HCT116 (cell line): ENCODE measurements at regions not wholly inside any gene's neighbourhood (a gene's known extent, or its start where the extent isn't known, plus 50 kb on each side); places are given as distances from the start of the nearest gene placed in this dataset.

Experiments
- ATAC-seq: fragments of 200-7000 bp; cut with Tn5 transposase; 2 replicates; pipeline ENCODE4 v1.9.1; 2020; ENCODE audit warnings: mild to moderate bottlenecking, moderate library complexity
- BruUV-seq: library from RNA; stranded (reverse); fragments of 400-500 nt; replicated peaks from 2 replicates; lab custom pipeline; 2021; lab: Mats Ljungman, UMichigan
- CTCF ChIA-PET: fragments of 300-600 bp; sonication (Branson Sonifier 250); formaldehyde crosslinking; loops from one replicate; lab custom pipeline; 2021; ENCODE audit warnings: antibody characterized with exemption; lab: Charles Lee
- POLR2A ChIA-PET: fragments of 300-600, 350-600 bp; sonication (Branson Sonifier 250); formaldehyde crosslinking; loops from one replicate; lab custom pipeline; 2021; ENCODE audit warnings: antibody characterized with exemption; lab: Charles Lee
- RAD21 ChIA-PET, 2 experiments: fragments of 300-600 bp; sonication (Branson Sonifier 250); formaldehyde crosslinking; loops; one replicate each; lab custom pipeline; 2023; ENCODE audit warnings: low total read pairs in 2 of 2; ENCODE audit not compliant: uncharacterized antibody in 2 of 2, unreplicated experiment in 2 of 2, low non-redundant PET in 1 of 2; lab: Charles Lee
- DNase-seq: peaks from one replicate; pipeline ENCODE4 v3.0.0-alpha.2; 2010; ENCODE audit warnings: low read depth, low spot score
- H2AFZ ChIP-seq: fragments of 200-600 bp; shearing (Covaris generic), sonication (generic); 2 replicates; pipeline ENCODE4 v1.6.1; 2017; ENCODE audit warnings: low read depth, mixed run types, mixed read lengths, antibody characterized with exemption, low read length; ENCODE audit not compliant: poor library complexity, severe bottlenecking
- H3K27ac ChIP-seq: 2 replicates; pipeline ENCODE4 v1.5.1; 2012; ENCODE audit warnings: low read depth, low read length
- H3K27me3 ChIP-seq: fragments of 200-600 bp; sonication (generic); 2 replicates; pipeline ENCODE4 v1.6.1; 2016; ENCODE audit warnings: mixed run types, low read length, mixed read lengths; ENCODE audit not compliant: insufficient read depth
- H3K36me3 ChIP-seq, 2 experiments: fragments of 200-500 bp in 1 of 2; fragments of 200-600 bp in 1 of 2; sonication (Bioruptor generic) in 1 of 2; sonication (generic) in 1 of 2; 2 replicates each; pipeline versions ENCODE4 v1.5.1 to v1.6.1; 2014 to 2016; ENCODE audit warnings: low read length in 2 of 2, inconsistent platforms in 1 of 2, mixed read lengths in 1 of 2, mixed run types in 1 of 2; ENCODE audit not compliant: insufficient read depth in 2 of 2, control insufficient read depth in 1 of 2
- H3K4me1 ChIP-seq, 2 experiments: fragments of 200-600 bp in 1 of 2; sonication (generic) in 1 of 2; 2 replicates each; pipeline versions ENCODE4 v1.5.1 to v1.6.1; 2012 to 2017; ENCODE audit warnings: low read length in 2 of 2, inconsistent platforms in 1 of 2, mild to moderate bottlenecking in 1 of 2, mixed read lengths in 1 of 2, mixed run types in 1 of 2, moderate library complexity in 1 of 2; ENCODE audit not compliant: insufficient read depth in 2 of 2, control insufficient read depth in 1 of 2
- H3K4me2 ChIP-seq: fragments of 200-600 bp; sonication (generic); 2 replicates; pipeline ENCODE4 v1.6.1; 2017; ENCODE audit warnings: mixed run types, low read length, mixed read lengths
- H3K4me3 ChIP-seq, 2 experiments: fragments of 200-600 bp in 1 of 2; sonication (generic) in 1 of 2; replicated peaks in 1 of 2; 2 replicates each; pipeline ENCODE4 v1.5.1; 2011 to 2016; ENCODE audit warnings: low read length in 2 of 2, control low read depth in 1 of 2, low read depth in 1 of 2, mild to moderate bottlenecking in 1 of 2, mixed read lengths in 1 of 2, mixed run types in 1 of 2
- H3K79me2 ChIP-seq: fragments of 200-600 bp; sonication (generic); 2 replicates; pipeline ENCODE4 v1.6.1; 2017; ENCODE audit warnings: mild to moderate bottlenecking, mixed run types, low read length, moderate library complexity, mixed read lengths; ENCODE audit not compliant: insufficient read depth
- H3K9ac ChIP-seq: fragments of 200-600 bp; sonication (generic); 2 replicates; pipeline ENCODE4 v1.6.1; 2016; ENCODE audit warnings: low read length, mixed read lengths
- H3K9me2 ChIP-seq: fragments of 200-600 bp; sonication (generic), shearing (Covaris generic); 2 replicates; pipeline ENCODE4 v1.6.1; 2017; ENCODE audit warnings: mixed run types, mild to moderate bottlenecking, moderate library complexity; ENCODE audit not compliant: insufficient read depth
- H3K9me3 ChIP-seq, 2 experiments: fragments of 200-500 bp in 1 of 2; fragments of 200-600 bp in 1 of 2; sonication (Bioruptor generic) in 1 of 2; sonication (generic) in 1 of 2; 2 replicates each; pipeline ENCODE4 v1.6.1; 2014 to 2017; ENCODE audit warnings: low read length in 2 of 2, mixed read lengths in 2 of 2, inconsistent platforms in 1 of 2, low read depth in 1 of 2, mild to moderate bottlenecking in 1 of 2, mixed run types in 1 of 2, moderate library complexity in 1 of 2; ENCODE audit not compliant: control insufficient read depth in 1 of 2, insufficient read depth in 1 of 2
- H4K20me1 ChIP-seq: fragments of 200-600 bp; sonication (generic), shearing (Covaris generic); 2 replicates; pipeline ENCODE4 v1.6.1; 2017; ENCODE audit warnings: mixed run types, mild to moderate bottlenecking, moderate library complexity; ENCODE audit not compliant: insufficient read depth
- CEBPB ChIP-seq: IDR thresholded peaks from 2 replicates; pipeline ENCODE4 v1.6.1; 2012; ENCODE audit warnings: low read depth
- EGR1 ChIP-seq: IDR thresholded peaks from 2 replicates; pipeline ENCODE4 v1.6.1; 2012; ENCODE audit warnings: low read depth
- EZH2 ChIP-seq: fragments of 200-600 bp; sonication (generic); IDR thresholded peaks from 2 replicates; pipeline ENCODE4 v1.6.1; 2017; ENCODE audit warnings: antibody characterized with exemption, mixed run types
- EZH2phosphoT487 ChIP-seq: fragments of 200-600 bp; IDR thresholded peaks from 2 replicates; pipeline ENCODE4 v1.6.1; 2018; ENCODE audit warnings: antibody characterized with exemption, borderline replicate concordance
- FOSL1 ChIP-seq: IDR thresholded peaks from 2 replicates; pipeline ENCODE4 v1.6.1; 2012; ENCODE audit warnings: low read depth
- JUND ChIP-seq: IDR thresholded peaks from 2 replicates; pipeline ENCODE4 v1.6.1; 2012
- MAX ChIP-seq: IDR thresholded peaks from 2 replicates; pipeline ENCODE4 v1.6.1; 2012
- RAD21 ChIP-seq: IDR thresholded peaks from 2 replicates; pipeline ENCODE4 v1.6.1; 2012; ENCODE audit warnings: low read depth, mild to moderate bottlenecking
- SP1 ChIP-seq: IDR thresholded peaks from 2 replicates; pipeline ENCODE4 v1.6.1; 2012; ENCODE audit warnings: low read depth
- ZNF274 ChIP-seq: fragments of 200-500 bp; sonication (Bioruptor generic); IDR thresholded peaks from 2 replicates; pipeline ENCODE4 v1.6.1; 2014; ENCODE audit warnings: mild to moderate bottlenecking, low read depth, low read length, inconsistent platforms
- intact Hi-C: fragments of 100-400 bp; cut with micrococcal nuclease; formaldehyde crosslinking; loops from 2 replicates; pipeline ENCODE4 v1.10.0; 2022
- TF ChIP-seq, protein P1 (sequence below), 3 experiments: fragments of 200-600 bp in 1 of 3; sonication (generic) in 1 of 3; IDR thresholded peaks in 2 of 3; conservative IDR thresholded peaks in 1 of 3; 2 replicates each; pipeline ENCODE4 v1.5.1; 2012 to 2017; ENCODE audit warnings: low read depth in 2 of 3, low read length in 2 of 3, antibody characterized with exemption in 1 of 3, borderline replicate concordance in 1 of 3, control low read depth in 1 of 3, mild to moderate bottlenecking in 1 of 3, mixed read lengths in 1 of 3, mixed run types in 1 of 3, moderate library complexity in 1 of 3; ENCODE audit not compliant: insufficient read depth in 1 of 3

GRCh38 chr11:42098075-42098474 lies 638.6 kb upstream of the LRRC4C start (continued):
- TF ChIP-seq EZH2phosphoT487 (no peak), FOSL1 (no peak), SP1 (no peak), EZH2 (no peak), EGR1 (no peak)
- TF ChIP-seq, protein P1, sequence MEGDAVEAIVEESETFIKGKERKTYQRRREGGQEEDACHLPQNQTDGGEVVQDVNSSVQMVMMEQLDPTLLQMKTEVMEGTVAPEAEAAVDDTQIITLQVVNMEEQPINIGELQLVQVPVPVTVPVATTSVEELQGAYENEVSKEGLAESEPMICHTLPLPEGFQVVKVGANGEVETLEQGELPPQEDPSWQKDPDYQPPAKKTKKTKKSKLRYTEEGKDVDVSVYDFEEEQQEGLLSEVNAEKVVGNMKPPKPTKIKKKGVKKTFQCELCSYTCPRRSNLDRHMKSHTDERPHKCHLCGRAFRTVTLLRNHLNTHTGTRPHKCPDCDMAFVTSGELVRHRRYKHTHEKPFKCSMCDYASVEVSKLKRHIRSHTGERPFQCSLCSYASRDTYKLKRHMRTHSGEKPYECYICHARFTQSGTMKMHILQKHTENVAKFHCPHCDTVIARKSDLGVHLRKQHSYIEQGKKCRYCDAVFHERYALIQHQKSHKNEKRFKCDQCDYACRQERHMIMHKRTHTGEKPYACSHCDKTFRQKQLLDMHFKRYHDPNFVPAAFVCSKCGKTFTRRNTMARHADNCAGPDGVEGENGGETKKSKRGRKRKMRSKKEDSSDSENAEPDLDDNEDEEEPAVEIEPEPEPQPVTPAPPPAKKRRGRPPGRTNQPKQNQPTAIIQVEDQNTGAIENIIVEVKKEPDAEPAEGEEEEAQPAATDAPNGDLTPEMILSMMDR (IDR thresholded peaks at IDR 0.05 in 2 of 3, conservative IDR thresholded peaks at IDR 0.05 in 1 of 3; ENCODE audit: borderline replicate concordance in 1 of 3, insufficient read depth in 1 of 3, low read depth in 2 of 3, low read length in 2 of 3) = no peak

- H3K4me3 ChIP-seq = no peak overlapping the region
- H3K4me1 ChIP-seq = no peaks in the 10 kb centered on the region
- no peak overlapping the region for H3K27ac ChIP-seq
- ATAC-seq (no peak), DNase-seq (no peak)
- CTCF ChIA-PET = no interaction called here
- no TSS peak for BruUV-seq
- no peak overlapping the region for H2AFZ ChIP-seq
- peaks cover 5 to 25% of the 10 kb centered on the region in 2 experiments; a peak in 2 of 4 replicates for H3K9me3 ChIP-seq
- H3K79me2 ChIP-seq = no peaks in the 10 kb centered on the region
- no peaks in the 10 kb centered on the region for H3K27me3 ChIP-seq
- intact Hi-C loops = no loop called here
- H3K36me3 ChIP-seq = no peaks in the 10 kb centered on the region
- RAD21 ChIA-PET = no interaction called here
- TF ChIP-seq EGR1 (no peak), ZNF274 (no peak), JUND (no peak), MAX (no peak), EZH2phosphoT487 (no peak), RAD21 (no peak), SP1 (no peak), EZH2 (no peak), CEBPB (no peak)
- H3K9me2 ChIP-seq = no peaks in the 10 kb centered on the region
- H3K9ac ChIP-seq = no peak overlapping the region
- H3K4me2 ChIP-seq = no peak overlapping the region
- POLR2A ChIA-PET = no interaction called here
- no peaks in the 10 kb centered on the region for H4K20me1 ChIP-seq
Measured at GRCh38 chr11:42112866-42113265, 653.4 kb upstream of the LRRC4C start.
